Stomach (tissue), 8 donors: ENCODE measurements at regions not wholly inside any gene's neighbourhood (a gene's known extent, or its start where the extent isn't known, plus 50 kb on each side); places are given as distances from the start of the nearest gene placed in this dataset.

ENCODE experiments used
- DNase-seq, 2 donors: peaks; one replicate each; pipeline versions ENCODE4 v3.0.0 to v3.0.0-alpha.2; 2013 to 2019
- H3K27ac ChIP-seq, 5 donors: fragments of 200-600 bp in 4 of 5; sonication (generic) in 4 of 5; one replicate each; pipeline ENCODE4 v1.5.1; 2013 to 2019; ENCODE audit warnings: mild to moderate bottlenecking in 1 of 5, moderate library complexity in 1 of 5
- H3K27me3 ChIP-seq, 3 donors: fragments of 200-600 bp; sonication (generic); one replicate each; pipeline ENCODE4 v1.5.1; 2017 to 2019; ENCODE audit warnings: mixed run types in 1 of 3
- H3K36me3 ChIP-seq, 4 donors: fragments of 200-600 bp; sonication (generic); 1 replicate in 3 of 4; 2 replicates in 1 of 4; pipeline ENCODE4 v1.5.1; 2016 to 2019
- H3K4me1 ChIP-seq, 4 donors: fragments of 200-600 bp; sonication (generic); one replicate each; pipeline ENCODE4 v1.5.1; 2016 to 2019
- H3K4me3 ChIP-seq, 4 donors: fragments of 200-600 bp; sonication (generic) in 3 of 4; one replicate each; pipeline ENCODE4 v1.5.1; 2016 to 2019; ENCODE audit warnings: mild to moderate bottlenecking in 1 of 4
- H3K9me3 ChIP-seq, 4 donors: fragments of 200-600 bp; sonication (generic); one replicate each; pipeline ENCODE4 v1.5.1; 2016 to 2019
- EP300 ChIP-seq: sonication (generic); formaldehyde crosslinking; IDR thresholded peaks from one replicate; pipeline ENCODE4 v1.6.1; 2017; ENCODE audit warnings: antibody characterized with exemption
- POLR2A ChIP-seq, 4 donors: fragments of 450-650 bp; IDR thresholded peaks; one replicate each; pipeline ENCODE4 v1.6.1; 2016; ENCODE audit warnings: antibody characterized with exemption in 4 of 4, control low read depth in 2 of 4, mild to moderate bottlenecking in 1 of 4, moderate library complexity in 1 of 4
- POLR2AphosphoS5 ChIP-seq, 3 donors: sonication (generic); formaldehyde crosslinking; IDR thresholded peaks; one replicate each; pipeline ENCODE4 v1.6.1; 2016; ENCODE audit warnings: antibody characterized with exemption in 3 of 3
- WGBS, 5 donors: extraction: QIAGEN DNeasy Blood & Tissue Kit in 3 of 5; methylation state at CpG; one replicate each; pipeline versions ENCODE4 v1.1.5 to v1.1.7; 2013 to 2018; 5-methylcytosine and 5-hydroxymethylcytosine counted together
- intact Hi-C: fragments of 100-400 bp; cut with DNase I; formaldehyde crosslinking; loops from one replicate; pipeline ENCODE4 v1.15.1; 2023; ENCODE audit warnings: low total_unique reads
- TF ChIP-seq, protein P1 (sequence below), 7 experiments: fragments of 450-650 bp in 4 of 7; fragments of 200-600 bp in 3 of 7; sonication (generic) in 3 of 7; IDR thresholded peaks; one replicate each; pipeline ENCODE4 v1.5.1; 2016 to 2019; ENCODE audit warnings: antibody characterized with exemption in 7 of 7, control low read depth in 2 of 7, mild to moderate bottlenecking in 1 of 7
- donor health status: healthy with polysubstance abuse.
- donor health status: Bipolar disorder and iron deficiency.
- donor health status: healthy.

DNA sequence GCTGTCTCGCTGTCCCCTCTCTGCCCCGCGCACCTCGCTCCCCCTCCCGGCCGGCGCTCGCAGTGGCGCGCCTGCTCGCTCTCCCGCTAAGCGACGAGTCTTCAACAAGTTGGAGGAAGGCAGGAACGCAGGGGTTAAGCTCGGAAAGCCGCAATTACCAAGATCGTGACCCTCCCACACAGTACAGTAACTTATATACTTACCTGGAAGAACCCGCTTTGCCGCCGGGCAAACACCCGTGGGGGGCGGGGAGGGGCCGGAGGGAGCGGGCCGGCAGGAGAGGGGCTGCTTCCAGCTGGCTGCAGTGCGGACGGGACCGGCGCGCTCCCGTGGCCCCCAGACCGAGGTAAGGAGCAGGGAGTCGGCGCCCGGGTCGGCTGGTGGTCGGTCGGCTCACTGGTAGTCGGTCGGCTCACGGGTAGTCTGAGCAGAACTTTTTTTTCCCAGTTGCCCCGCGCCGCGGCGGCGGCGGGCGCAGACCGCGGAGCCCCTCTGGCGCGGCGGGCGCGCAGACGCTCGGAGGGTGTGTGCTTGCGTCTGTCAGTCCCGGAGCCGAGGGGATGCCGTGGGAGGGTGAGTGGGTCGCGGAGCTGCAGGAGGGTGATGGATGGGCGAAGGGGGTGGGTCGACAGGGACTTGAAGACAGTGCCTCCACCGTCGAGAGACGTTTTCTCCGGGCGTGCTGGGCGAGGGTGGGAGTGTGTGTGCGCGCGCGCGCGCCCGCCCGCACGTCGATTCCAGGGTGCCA is 101.2 kb upstream of the HSD17B12 start:
- Histone ChIP-seq H3K4me1 (peaks cover 58 to 87% (median 69%) of the 10 kb centered on the region in 4 donors), H3K4me3 (peak overlapping the region; percentile 47 to 70 (median 56)), H3K27ac (no peak overlapping the region), H3K27me3 (peaks cover 24 to 100% (median 100%) of the 10 kb centered on the region in 3 donors), H3K9me3 (no peaks in the 10 kb centered on the region), H3K36me3 (no peaks in the 10 kb centered on the region)
- peak in 1 of 2 donors; percentile 68 for DNase-seq
- TF ChIP-seq POLR2A (IDR thresholded peaks at IDR 0.05) (no peak), EP300 (no peak), POLR2AphosphoS5 (IDR thresholded peaks at IDR 0.05) (no peak)
- TF ChIP-seq, protein P1, sequence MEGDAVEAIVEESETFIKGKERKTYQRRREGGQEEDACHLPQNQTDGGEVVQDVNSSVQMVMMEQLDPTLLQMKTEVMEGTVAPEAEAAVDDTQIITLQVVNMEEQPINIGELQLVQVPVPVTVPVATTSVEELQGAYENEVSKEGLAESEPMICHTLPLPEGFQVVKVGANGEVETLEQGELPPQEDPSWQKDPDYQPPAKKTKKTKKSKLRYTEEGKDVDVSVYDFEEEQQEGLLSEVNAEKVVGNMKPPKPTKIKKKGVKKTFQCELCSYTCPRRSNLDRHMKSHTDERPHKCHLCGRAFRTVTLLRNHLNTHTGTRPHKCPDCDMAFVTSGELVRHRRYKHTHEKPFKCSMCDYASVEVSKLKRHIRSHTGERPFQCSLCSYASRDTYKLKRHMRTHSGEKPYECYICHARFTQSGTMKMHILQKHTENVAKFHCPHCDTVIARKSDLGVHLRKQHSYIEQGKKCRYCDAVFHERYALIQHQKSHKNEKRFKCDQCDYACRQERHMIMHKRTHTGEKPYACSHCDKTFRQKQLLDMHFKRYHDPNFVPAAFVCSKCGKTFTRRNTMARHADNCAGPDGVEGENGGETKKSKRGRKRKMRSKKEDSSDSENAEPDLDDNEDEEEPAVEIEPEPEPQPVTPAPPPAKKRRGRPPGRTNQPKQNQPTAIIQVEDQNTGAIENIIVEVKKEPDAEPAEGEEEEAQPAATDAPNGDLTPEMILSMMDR (IDR thresholded peaks at IDR 0.05), result no peak
- intact Hi-C loops, result no loop called here
- 0 to 1% (median 1%) methylated on average over 39 to 83 of the region's 83 CpGs for WGBS, 5 donors

DNA sequence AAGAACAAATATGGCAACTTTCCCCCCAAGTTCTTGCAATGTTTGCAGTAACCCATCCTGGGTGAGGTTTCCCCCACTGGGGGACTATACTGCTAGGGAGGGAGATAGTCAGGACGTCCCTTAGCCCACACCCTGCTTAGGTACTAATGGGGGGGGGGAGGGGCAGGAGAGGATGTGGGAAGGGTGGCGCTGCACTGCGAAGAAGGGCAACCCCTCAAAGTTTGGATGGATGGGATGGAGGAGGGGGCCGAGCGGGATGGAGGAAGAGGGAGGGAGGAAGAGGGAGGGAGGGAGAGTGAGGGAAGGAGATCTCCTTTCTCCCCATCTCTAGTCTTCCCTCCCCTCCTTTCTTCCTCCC is 100.6 kb upstream of the HSD17B12 start:
- H3K36me3 ChIP-seq, result no peaks in the 10 kb centered on the region
- DNase-seq, result no peak
- H3K27ac ChIP-seq, result no peak overlapping the region
- 0 to 5% (median 0%) methylated on average over 5 of the region's 5 CpGs for WGBS, 5 donors
- TF ChIP-seq EP300, result no peak
- TF ChIP-seq, protein P1 (IDR thresholded peaks at IDR 0.05), result no peak
- no peak for TF ChIP-seq POLR2A (IDR thresholded peaks at IDR 0.05)
- no peak for TF ChIP-seq POLR2AphosphoS5 (IDR thresholded peaks at IDR 0.05)
- H3K27me3 ChIP-seq, result peaks cover 24 to 100% (median 100%) of the 10 kb centered on the region in 3 donors
- intact Hi-C loops, result no loop called here
- peak overlapping the region; percentile 47 to 70 (median 56) for H3K4me3 ChIP-seq
- peaks cover 55 to 81% (median 65%) of the 10 kb centered on the region in 4 donors for H3K4me1 ChIP-seq
- H3K9me3 ChIP-seq, result no peaks in the 10 kb centered on the region

DNA sequence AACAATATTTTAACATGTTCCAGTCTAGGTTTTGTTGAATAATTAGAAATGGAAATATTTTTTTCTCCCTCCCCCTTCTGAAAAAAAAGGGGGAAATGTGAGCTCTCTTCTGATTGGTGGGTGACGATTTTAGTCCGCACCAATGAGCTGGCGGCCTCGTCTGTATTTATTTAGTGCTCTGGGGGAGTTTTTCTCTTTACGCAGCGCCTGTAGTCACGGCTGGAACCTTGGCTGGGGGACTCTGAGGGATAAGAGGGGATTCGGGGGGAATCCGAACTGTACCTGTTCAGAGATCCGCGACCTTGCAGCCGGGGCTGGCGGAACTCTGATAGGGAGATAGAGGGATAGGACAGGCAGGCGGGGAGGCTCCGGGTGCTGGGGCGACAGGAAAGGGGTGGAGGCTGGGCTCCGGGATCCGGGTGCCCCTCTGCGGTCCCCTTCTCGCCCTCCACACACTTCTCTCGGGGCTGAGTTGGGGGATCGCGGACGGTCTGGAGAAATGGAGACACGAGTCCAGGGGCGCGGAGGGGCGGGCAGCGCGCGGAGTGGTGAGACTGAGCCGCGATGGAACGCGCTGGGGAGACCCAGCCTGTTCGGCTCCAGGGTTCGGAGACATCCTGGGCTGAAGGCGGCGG is 99.7 kb upstream of the HSD17B12 start:
- TF ChIP-seq, protein P1 (IDR thresholded peaks at IDR 0.05), result no peak
- TF ChIP-seq EP300 (no peak), POLR2A (IDR thresholded peaks at IDR 0.05) (no peak), POLR2AphosphoS5 (IDR thresholded peaks at IDR 0.05) (no peak)
- H3K9me3 ChIP-seq, result no peaks in the 10 kb centered on the region
- H3K36me3 ChIP-seq, result no peaks in the 10 kb centered on the region
- WGBS, 5 donors, result 2 to 3% (median 3%) methylated on average over 28 to 39 of the region's 39 CpGs
- peaks cover 24 to 95% (median 90%) of the 10 kb centered on the region in 3 donors for H3K27me3 ChIP-seq
- no peak overlapping the region for H3K27ac ChIP-seq
- H3K4me1 ChIP-seq, result peaks cover 46 to 72% (median 55%) of the 10 kb centered on the region in 4 donors
- H3K4me3 ChIP-seq, result peak overlapping the region; percentile 27 to 62 (median 34)
- intact Hi-C loops, result no loop called here
- DNase-seq, result no peak

DNA sequence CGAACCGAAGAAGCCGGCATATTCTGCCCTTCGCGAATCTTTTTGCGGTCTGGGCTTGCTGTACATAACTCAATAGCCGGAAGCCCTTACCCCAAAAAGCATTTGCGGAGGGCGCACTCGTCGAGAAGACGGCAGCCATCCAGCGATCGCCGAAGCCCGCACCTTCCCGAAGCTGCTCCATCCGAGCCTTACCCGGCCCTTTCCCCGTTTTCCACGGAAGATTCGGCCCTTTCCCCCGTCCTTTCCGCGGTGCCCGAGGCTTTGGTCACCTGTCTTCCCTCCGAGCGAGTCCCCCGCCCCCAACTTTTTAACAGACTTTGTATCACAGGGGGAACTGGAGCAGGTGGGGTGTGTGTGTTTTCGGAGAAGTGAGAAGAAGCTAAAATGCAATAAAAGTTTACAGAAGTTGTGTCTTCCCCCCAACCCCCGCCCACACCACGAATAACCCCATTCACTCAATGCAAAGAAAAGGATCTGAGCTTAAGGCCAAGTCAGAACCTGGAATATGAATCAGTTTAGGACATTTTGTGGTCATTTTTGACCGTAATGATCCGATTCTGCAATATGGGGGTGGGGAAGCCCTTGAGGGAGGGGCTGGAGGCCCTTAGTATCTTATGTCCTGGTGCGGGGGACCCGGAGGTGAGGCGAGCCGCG is 99.0 kb upstream of the HSD17B12 start:
- Histone ChIP-seq H3K27ac (no peak overlapping the region), H3K27me3 (peaks cover 24 to 89% (median 84%) of the 10 kb centered on the region in 3 donors), H3K36me3 (no peaks in the 10 kb centered on the region), H3K4me3 (peak overlapping the region; percentile 27 to 62 (median 34)), H3K4me1 (peaks cover 39 to 65% (median 49%) of the 10 kb centered on the region in 4 donors), H3K9me3 (no peaks in the 10 kb centered on the region)
- WGBS, 5 donors, result 1 to 10% (median 3%) methylated on average over 9 to 39 of the region's 39 CpGs
- intact Hi-C loops, result no loop called here
- no peak for DNase-seq
- TF ChIP-seq, protein P1 (IDR thresholded peaks at IDR 0.05), result no peak
- TF ChIP-seq POLR2A (IDR thresholded peaks at IDR 0.05) (no peak), POLR2AphosphoS5 (IDR thresholded peaks at IDR 0.05) (no peak), EP300 (no peak)
